ENCODE measurements at regions not wholly inside any gene's neighbourhood (a gene's known extent, or its start where the extent isn't known, plus 50 kb on each side); places are given as distances from the start of the nearest gene placed in this dataset.

- TF ChIP-seq, protein P1, sequence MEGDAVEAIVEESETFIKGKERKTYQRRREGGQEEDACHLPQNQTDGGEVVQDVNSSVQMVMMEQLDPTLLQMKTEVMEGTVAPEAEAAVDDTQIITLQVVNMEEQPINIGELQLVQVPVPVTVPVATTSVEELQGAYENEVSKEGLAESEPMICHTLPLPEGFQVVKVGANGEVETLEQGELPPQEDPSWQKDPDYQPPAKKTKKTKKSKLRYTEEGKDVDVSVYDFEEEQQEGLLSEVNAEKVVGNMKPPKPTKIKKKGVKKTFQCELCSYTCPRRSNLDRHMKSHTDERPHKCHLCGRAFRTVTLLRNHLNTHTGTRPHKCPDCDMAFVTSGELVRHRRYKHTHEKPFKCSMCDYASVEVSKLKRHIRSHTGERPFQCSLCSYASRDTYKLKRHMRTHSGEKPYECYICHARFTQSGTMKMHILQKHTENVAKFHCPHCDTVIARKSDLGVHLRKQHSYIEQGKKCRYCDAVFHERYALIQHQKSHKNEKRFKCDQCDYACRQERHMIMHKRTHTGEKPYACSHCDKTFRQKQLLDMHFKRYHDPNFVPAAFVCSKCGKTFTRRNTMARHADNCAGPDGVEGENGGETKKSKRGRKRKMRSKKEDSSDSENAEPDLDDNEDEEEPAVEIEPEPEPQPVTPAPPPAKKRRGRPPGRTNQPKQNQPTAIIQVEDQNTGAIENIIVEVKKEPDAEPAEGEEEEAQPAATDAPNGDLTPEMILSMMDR (IDR thresholded peaks at IDR 0.05) = no peak
- no peak for TF ChIP-seq POLR2A (IDR thresholded peaks at IDR 0.05)
These were observed 96.7 kb upstream of the ADO start for GRCh38 chr10:62707810-62708209.
